ENCODE measurements at regions not wholly inside any gene's neighbourhood (a gene's known extent, or its start where the extent isn't known, plus 50 kb on each side); places are given as distances from the start of the nearest gene placed in this dataset.

- H3K4me1 Mint-ChIP-seq (ENCODE audit: low read depth): peaks cover 3% of the 10 kb centered on the region
- no peak for DNase-seq (ENCODE audit: low spot score, unreplicated experiment)
- no peak overlapping the region for H3K4me3 Mint-ChIP-seq (ENCODE audit: low read depth)
These were observed 73.9 kb upstream of the TANC2 start for GRCh38 chr17:62892061-62892675.

GRCh38 chr17:62891659-62892058 lies 74.4 kb upstream of the TANC2 start:
- no peak for DNase-seq (ENCODE audit: low spot score, unreplicated experiment)
- Mint-ChIP-seq H3K9me3 (ENCODE audit: low read depth) (no peaks in the 10 kb centered on the region), H3K27ac (no peak overlapping the region)

More at GRCh38 chr17:62892061-62892675, 73.9 kb upstream of the TANC2 start:
- no peaks in the 10 kb centered on the region for H3K9me3 Mint-ChIP-seq (ENCODE audit: low read depth)
- H3K27ac Mint-ChIP-seq: no peak overlapping the region
- no peak for TF ChIP-seq CTCF (IDR thresholded peaks at IDR 0.05; ENCODE audit: unreplicated experiment)
- peaks cover 3% of the 10 kb centered on the region for H3K27me3 Mint-ChIP-seq
- H3K36me3 Mint-ChIP-seq (ENCODE audit: insufficient read depth): no peaks in the 10 kb centered on the region

GRCh38 chr17:62888765-62889164 lies 77.3 kb upstream of the TANC2 start:
- no peaks in the 10 kb centered on the region for H3K27me3 Mint-ChIP-seq
- H3K27ac Mint-ChIP-seq: no peak overlapping the region

More at GRCh38 chr17:62891659-62892058, 74.4 kb upstream of the TANC2 start:
- H3K4me1 Mint-ChIP-seq (ENCODE audit: low read depth): peaks cover 3% of the 10 kb centered on the region
- TF ChIP-seq CTCF (IDR thresholded peaks at IDR 0.05; ENCODE audit: unreplicated experiment): no peak
- H3K27me3 Mint-ChIP-seq: no peaks in the 10 kb centered on the region
- H3K36me3 Mint-ChIP-seq (ENCODE audit: insufficient read depth): no peaks in the 10 kb centered on the region
- H3K4me3 Mint-ChIP-seq (ENCODE audit: low read depth): no peak overlapping the region

GRCh38 chr17:62888148-62888547 lies 77.9 kb upstream of the TANC2 start:
- TF ChIP-seq CTCF (IDR thresholded peaks at IDR 0.05; ENCODE audit: unreplicated experiment): no peak
- Mint-ChIP-seq H3K4me3 (ENCODE audit: low read depth) (no peak overlapping the region), H3K9me3 (ENCODE audit: low read depth) (no peaks in the 10 kb centered on the region), H3K27me3 (no peaks in the 10 kb centered on the region), H3K27ac (no peak overlapping the region), H3K36me3 (ENCODE audit: insufficient read depth) (no peaks in the 10 kb centered on the region), H3K4me1 (ENCODE audit: low read depth) (peaks cover 3% of the 10 kb centered on the region)
- no peak for DNase-seq (ENCODE audit: low spot score, unreplicated experiment)

More at GRCh38 chr17:62888765-62889164, 77.3 kb upstream of the TANC2 start:
- TF ChIP-seq CTCF (IDR thresholded peaks at IDR 0.05; ENCODE audit: unreplicated experiment): no peak
- H3K4me1 Mint-ChIP-seq (ENCODE audit: low read depth): peaks cover 3% of the 10 kb centered on the region
- no peaks in the 10 kb centered on the region for H3K36me3 Mint-ChIP-seq (ENCODE audit: insufficient read depth)
- H3K4me3 Mint-ChIP-seq (ENCODE audit: low read depth): no peak overlapping the region
- no peak for DNase-seq (ENCODE audit: low spot score, unreplicated experiment)
- H3K9me3 Mint-ChIP-seq (ENCODE audit: low read depth): no peaks in the 10 kb centered on the region

- Mint-ChIP-seq H3K27ac (no peak overlapping the region), H3K9me3 (ENCODE audit: low read depth) (no peaks in the 10 kb centered on the region), H3K4me3 (ENCODE audit: low read depth) (no peak overlapping the region), H3K4me1 (ENCODE audit: low read depth) (peaks cover under 1% of the 10 kb centered on the region), H3K36me3 (ENCODE audit: insufficient read depth) (no peaks in the 10 kb centered on the region), H3K27me3 (no peaks in the 10 kb centered on the region)
- DNase-seq (ENCODE audit: low spot score, unreplicated experiment): no peak
- no peak for TF ChIP-seq CTCF (IDR thresholded peaks at IDR 0.05; ENCODE audit: unreplicated experiment)
These were observed 78.6 kb upstream of the TANC2 start for GRCh38 chr17:62887437-62887836.

Measured in progenitor cell of endocrine pancreas (in vitro differentiated cells).